MM.1S (cell line): ENCODE measurements at regions not wholly inside any gene's neighbourhood (a gene's known extent, or its start where the extent isn't known, plus 50 kb on each side); places are given as distances from the start of the nearest gene placed in this dataset.

Experiments used
- DNase-seq: peaks from one replicate; pipeline ENCODE4 v3.0.0-alpha.2; 2015
- H2AFZ ChIP-seq: fragments of 300-600 bp; sonication (generic); 2 replicates; pipeline ENCODE4 v1.6.0; 2016; ENCODE audit warnings: antibody characterized with exemption, low read length
- H3F3A ChIP-seq: fragments of 300-600 bp; sonication (generic); 2 replicates; pipeline ENCODE4 v1.6.1; 2016; ENCODE audit warnings: mild to moderate bottlenecking, antibody characterized with exemption, low read length, moderate library complexity, mixed read lengths; ENCODE audit not compliant: insufficient read depth
- H3K27ac ChIP-seq: fragments of 300-600 bp; sonication (generic); 2 replicates; pipeline ENCODE4 v1.5.1; 2016; ENCODE audit warnings: mild to moderate bottlenecking, low read length
- H3K27me3 ChIP-seq: fragments of 300-600 bp; sonication (generic); replicated peaks from 2 replicates; pipeline ENCODE4 v1.6.0; 2016; ENCODE audit warnings: low read length; ENCODE audit not compliant: insufficient read depth
- H3K36me3 ChIP-seq: fragments of 300-600 bp; sonication (generic); replicated peaks from 2 replicates; pipeline ENCODE4 v1.6.1; 2016; ENCODE audit warnings: mild to moderate bottlenecking, low read length, mixed read lengths; ENCODE audit not compliant: insufficient read depth
- H3K4me1 ChIP-seq: fragments of 300-600 bp; sonication (generic); 2 replicates; pipeline ENCODE4 v1.6.1; 2016; ENCODE audit warnings: low read length, mixed read lengths
- H3K4me2 ChIP-seq: fragments of 300-600 bp; sonication (generic); 2 replicates; pipeline ENCODE4 v1.6.0; 2016; ENCODE audit warnings: low read depth, low read length
- H3K4me3 ChIP-seq: fragments of 300-600 bp; sonication (generic); 2 replicates; pipeline ENCODE4 v1.5.1; 2016; ENCODE audit warnings: low read length, mixed read lengths
- H3K79me2 ChIP-seq: fragments of 300-600 bp; sonication (generic); 2 replicates; pipeline ENCODE4 v1.6.1; 2016; ENCODE audit warnings: mixed run types, low read length, mixed read lengths
- H3K9ac ChIP-seq: fragments of 300-600 bp; sonication (generic); 2 replicates; pipeline ENCODE4 v1.6.1; 2016; ENCODE audit warnings: low read length, mixed read lengths
- H3K9me2 ChIP-seq: fragments of 300-600 bp; sonication (generic); replicated peaks from 2 replicates; pipeline ENCODE4 v1.6.1; 2016; ENCODE audit warnings: mild to moderate bottlenecking, low read length, mixed read lengths; ENCODE audit not compliant: insufficient read depth
- H3K9me3 ChIP-seq: fragments of 300-600 bp; sonication (generic); replicated peaks from 2 replicates; pipeline ENCODE4 v1.6.1; 2016; ENCODE audit warnings: mild to moderate bottlenecking, low read length, mixed read lengths; ENCODE audit not compliant: insufficient read depth
- H4K20me1 ChIP-seq: fragments of 300-600 bp; sonication (generic); 2 replicates; pipeline ENCODE4 v1.6.1; 2016; ENCODE audit warnings: mild to moderate bottlenecking, low read length, moderate library complexity, mixed read lengths; ENCODE audit not compliant: insufficient read depth
- CTCF ChIP-seq: fragments of 300-600 bp; sonication (generic); IDR thresholded peaks from 2 replicates; pipeline ENCODE4 v1.5.1; 2016; ENCODE audit warnings: antibody characterized with exemption, low read length, mixed read lengths
- EZH2 ChIP-seq: fragments of 300-600 bp; sonication (generic); optimal IDR thresholded peaks from 2 replicates; pipeline ENCODE3; 2017; ENCODE audit warnings: low read depth, mild to moderate bottlenecking, antibody characterized with exemption, low read length, mixed read lengths
- EZH2phosphoT487 ChIP-seq: fragments of 300-600 bp; sonication (generic); IDR thresholded peaks from 2 replicates; pipeline ENCODE4 v1.6.1; 2018; ENCODE audit warnings: antibody characterized with exemption, low read length

- Histone ChIP-seq H3K27ac (no peak overlapping the region), H3K9me3 (no peaks in the 10 kb centered on the region), H3K4me2 (no peak overlapping the region), H3K36me3 (no peaks in the 10 kb centered on the region), H2AFZ (no peak overlapping the region), H3F3A (no peaks in the 10 kb centered on the region), H3K79me2 (no peaks in the 10 kb centered on the region), H3K9ac (no peak overlapping the region), H3K4me1 (no peaks in the 10 kb centered on the region), H4K20me1 (no peaks in the 10 kb centered on the region), H3K27me3 (no peaks in the 10 kb centered on the region), H3K9me2 (no peaks in the 10 kb centered on the region), H3K4me3 (no peak overlapping the region)
- no peak for TF ChIP-seq CTCF
- no peak for TF ChIP-seq EZH2
- TF ChIP-seq EZH2phosphoT487, result no peak
- DNase-seq, result no peak
Measured at GRCh38 chr10:29372920-29373319, 84.0 kb downstream of the LYZL1 start.

- Histone ChIP-seq H2AFZ (no peak overlapping the region), H3K79me2 (no peaks in the 10 kb centered on the region), H3K9me3 (no peaks in the 10 kb centered on the region), H3K9ac (no peak overlapping the region), H3K36me3 (no peaks in the 10 kb centered on the region), H3K27ac (no peak overlapping the region), H3F3A (no peaks in the 10 kb centered on the region), H3K4me3 (no peak overlapping the region), H3K27me3 (no peaks in the 10 kb centered on the region), H3K4me1 (no peaks in the 10 kb centered on the region), H4K20me1 (no peaks in the 10 kb centered on the region), H3K4me2 (no peak overlapping the region), H3K9me2 (no peaks in the 10 kb centered on the region)
- TF ChIP-seq CTCF (no peak), EZH2 (no peak), EZH2phosphoT487 (no peak)
- no peak for DNase-seq
Measured at GRCh38 chr10:29374162-29374561, 85.3 kb downstream of the LYZL1 start.

GRCh38 chr10:29375888-29376287, 87.0 kb downstream of the LYZL1 start:
- Histone ChIP-seq H3K79me2 (no peaks in the 10 kb centered on the region), H2AFZ (no peak overlapping the region), H3K9ac (no peak overlapping the region), H3K4me2 (no peak overlapping the region), H3K27me3 (no peaks in the 10 kb centered on the region), H3F3A (no peaks in the 10 kb centered on the region), H3K27ac (no peak overlapping the region), H3K9me2 (no peaks in the 10 kb centered on the region), H3K9me3 (no peaks in the 10 kb centered on the region), H3K36me3 (no peaks in the 10 kb centered on the region), H3K4me1 (no peaks in the 10 kb centered on the region), H4K20me1 (no peaks in the 10 kb centered on the region), H3K4me3 (no peak overlapping the region)
- TF ChIP-seq EZH2, result no peak
- TF ChIP-seq CTCF, result no peak
- TF ChIP-seq EZH2phosphoT487, result no peak
- no peak for DNase-seq
